B cell (primary cell): ENCODE measurements at regions not wholly inside any gene's neighbourhood (a gene's known extent, or its start where the extent isn't known, plus 50 kb on each side); places are given as distances from the start of the nearest gene placed in this dataset.

Experiments used
- ATAC-seq: fragments of 200-7000 bp; cut with Tn5 transposase; one replicate; pipeline ENCODE4 v1.10.0; 2021; ENCODE audit warnings: low read depth, mild to moderate bottlenecking, moderate number of reproducible peaks, moderate library complexity
- CTCF ChIA-PET: fragments of 350-600 bp; sonication (Branson Sonifier 250); formaldehyde crosslinking; loops from one replicate; lab custom pipeline; 2021; ENCODE audit warnings: antibody characterized with exemption, inconsistent platforms; lab: Charles Lee
- POLR2A ChIA-PET: fragments of 350-600 bp; sonication (Branson Sonifier 250); formaldehyde crosslinking; loops from one replicate; lab custom pipeline; 2021; ENCODE audit warnings: antibody characterized with exemption; lab: Charles Lee
- DNase-seq: peaks from one replicate; pipeline ENCODE4 v3.0.0; 2013
- H2AFZ ChIP-seq: 2 replicates; pipeline ENCODE4 v1.6.1; 2012; ENCODE audit warnings: mild to moderate bottlenecking, low read depth, low read length; ENCODE audit not compliant: insufficient read depth, poor library complexity, severe bottlenecking
- H3K27ac ChIP-seq, 2 donors: 1 replicate in 1 of 2; 2 replicates in 1 of 2; pipeline ENCODE4 v1.5.1; 2012 to 2013; ENCODE audit warnings: low read length in 2 of 2, mild to moderate bottlenecking in 2 of 2, moderate library complexity in 1 of 2
- H3K27me3 ChIP-seq, 4 experiments: fragments of 200-600 bp in 1 of 4; sonication (generic) in 1 of 4; replicated peaks in 1 of 4; 1 replicate in 2 of 4; 2 replicates in 2 of 4; pipeline versions ENCODE4 v1.6.1 to v1.7.0; 2013 to 2016; ENCODE audit warnings: low read length in 3 of 4, mild to moderate bottlenecking in 2 of 4, mixed read lengths in 1 of 4, moderate library complexity in 1 of 4; ENCODE audit not compliant: insufficient read depth in 4 of 4, control insufficient read depth in 3 of 4; ENCODE audit errors: control extremely low read depth in 1 of 4
- H3K36me3 ChIP-seq, 2 experiments: replicated peaks in 1 of 2; 1 replicate in 1 of 2; 2 replicates in 1 of 2; pipeline versions ENCODE4 v1.6.1 to v1.7.1; 2013; ENCODE audit warnings: low read length in 1 of 2; ENCODE audit not compliant: insufficient read depth in 2 of 2, control insufficient read depth in 1 of 2; ENCODE audit errors: control extremely low read depth in 1 of 2, extremely low read depth in 1 of 2
- H3K4me1 ChIP-seq, 2 donors: fragments of 200-600 bp in 1 of 2; sonication (generic) in 1 of 2; 1 replicate in 1 of 2; 2 replicates in 1 of 2; pipeline versions ENCODE4 v1.5.1 to v1.6.1; 2013 to 2017; ENCODE audit warnings: low read length in 2 of 2; ENCODE audit not compliant: control insufficient read depth in 2 of 2, insufficient read depth in 2 of 2
- H3K4me2 ChIP-seq: replicated peaks from 2 replicates; pipeline ENCODE3; 2012; ENCODE audit warnings: mild to moderate bottlenecking, low read depth, low read length; ENCODE audit not compliant: poor library complexity, severe bottlenecking
- H3K4me3 ChIP-seq, 5 experiments: fragments of 200-600 bp in 1 of 5; sonication (generic) in 1 of 5; 1 replicate in 3 of 5; 2 replicates in 2 of 5; pipeline versions ENCODE4 v1.5.1 to v1.7.0; 2011 to 2016; ENCODE audit warnings: low read length in 4 of 5, mild to moderate bottlenecking in 4 of 5, low read depth in 2 of 5, control low read depth in 1 of 5, moderate library complexity in 1 of 5; ENCODE audit not compliant: insufficient read depth in 1 of 5; ENCODE audit errors: control extremely low read depth in 1 of 5, extremely low read depth in 1 of 5
- H3K79me2 ChIP-seq: fragments of 200-600 bp; sonication (generic); one replicate; pipeline ENCODE4 v1.6.0; 2016; ENCODE audit warnings: low read length; ENCODE audit not compliant: control insufficient read depth, insufficient read depth
- H3K9ac ChIP-seq: fragments of 200-600 bp; sonication (generic); 2 replicates; pipeline ENCODE4 v1.6.1; 2017; ENCODE audit warnings: mild to moderate bottlenecking, low read length, moderate library complexity
- H3K9me3 ChIP-seq, 3 donors: one replicate each; pipeline versions ENCODE4 v1.6.1 to v1.7.1; 2013; ENCODE audit warnings: low read length in 2 of 3; ENCODE audit not compliant: control insufficient read depth in 2 of 3, insufficient read depth in 1 of 3; ENCODE audit errors: control extremely low read depth in 1 of 3
- H4K20me1 ChIP-seq: 2 replicates; pipeline ENCODE4 v1.6.0; 2012; ENCODE audit warnings: mild to moderate bottlenecking, low read length; ENCODE audit not compliant: insufficient read depth, control insufficient read depth, poor library complexity, severe bottlenecking
- H3K27ac Mint-ChIP-seq: one replicate; pipeline ENCODE4 v1.8.0; 2021; ENCODE audit warnings: mixed read lengths
- H3K27me3 Mint-ChIP-seq: one replicate; pipeline ENCODE4 v1.8.0; 2021; ENCODE audit warnings: mixed read lengths
- H3K4me1 Mint-ChIP-seq: one replicate; pipeline ENCODE4 v1.8.0; 2021; ENCODE audit warnings: mixed read lengths
- H3K4me3 Mint-ChIP-seq: one replicate; pipeline ENCODE4 v1.8.0; 2021; ENCODE audit warnings: mixed read lengths
- H3K9me3 Mint-ChIP-seq: one replicate; pipeline ENCODE4 v1.8.0; 2022; ENCODE audit warnings: mixed read lengths; ENCODE audit not compliant: insufficient read depth
- CTCF ChIP-seq: fragments of 200-600 bp; IDR thresholded peaks from one replicate; pipeline ENCODE4 v1.8.0; 2022; ENCODE audit warnings: antibody characterized with exemption, mild to moderate bottlenecking
- EZH2 ChIP-seq: IDR thresholded peaks from 2 replicates; pipeline ENCODE4 v1.6.1; 2012; ENCODE audit warnings: borderline replicate concordance, low read depth, mild to moderate bottlenecking, moderate library complexity, low read length; ENCODE audit not compliant: insufficient read depth, poor library complexity, severe bottlenecking
- WGBS: methylation state at CpG from one replicate; pipeline ENCODE4 v1.1.5; 2013; ENCODE audit warnings: missing lambda C conversion rate; ENCODE audit not compliant: insufficient coverage; 5-methylcytosine and 5-hydroxymethylcytosine counted together
- intact Hi-C: fragments of 100-400 bp; cut with micrococcal nuclease; formaldehyde crosslinking; loops from one replicate; pipeline ENCODE4 v1.10.0; 2022

GRCh38 chr3:13205567-13206143, 132.4 kb upstream of the IQSEC1 start:
- Histone ChIP-seq H3K4me2 (no peak overlapping the region), H3K4me1 (peaks cover 7 to 9% of the 10 kb centered on the region in 2 donors), H3K27ac (no peak overlapping the region), H3K9ac (no peak overlapping the region), H3K9me3 (peaks cover 0 to 3% (median 0%) of the 10 kb centered on the region in 3 donors), H3K27me3 (peaks cover 0 to 41% (median 13%) of the 10 kb centered on the region in 4 experiments), H2AFZ (no peak overlapping the region), H3K79me2 (no peaks in the 10 kb centered on the region), H3K4me3 (no peak overlapping the region), H4K20me1 (no peaks in the 10 kb centered on the region), H3K36me3 (no peaks in the 10 kb centered on the region)
- TF ChIP-seq EZH2 (no peak), CTCF (no peak)
- Mint-ChIP-seq H3K9me3 (no peaks in the 10 kb centered on the region), H3K27me3 (peaks cover 66% of the 10 kb centered on the region), H3K4me1 (peaks cover 10% of the 10 kb centered on the region), H3K4me3 (no peak overlapping the region), H3K27ac (no peak overlapping the region)
- intact Hi-C loops: no loop called here
- POLR2A ChIA-PET: no interaction called here
- CTCF ChIA-PET: no interaction called here
- DNase-seq: no peak
- WGBS: 91% methylated on average over 3 of the region's 3 CpGs
- no peak for ATAC-seq

- ATAC-seq: peak; percentile 43
- 23% methylated on average over 34 of the region's 34 CpGs for WGBS
- Mint-ChIP-seq H3K27me3 (peaks cover 67% of the 10 kb centered on the region), H3K4me3 (no peak overlapping the region), H3K27ac (no peak overlapping the region), H3K9me3 (no peaks in the 10 kb centered on the region), H3K4me1 (peaks cover 10% of the 10 kb centered on the region)
- Histone ChIP-seq H3K27ac (no peak overlapping the region), H3K79me2 (no peaks in the 10 kb centered on the region), H3K4me2 (peak overlapping the region; percentile 68), H2AFZ (peak overlapping the region; percentile 64), H3K36me3 (no peaks in the 10 kb centered on the region), H3K27me3 (peaks cover 0 to 44% (median 13%) of the 10 kb centered on the region in 4 experiments), H3K4me1 (peaks cover 7 to 9% of the 10 kb centered on the region in 2 donors), H3K9ac (no peak overlapping the region), H3K9me3 (peaks cover 0 to 3% (median 0%) of the 10 kb centered on the region in 3 donors), H3K4me3 (peak overlapping the region in 1 of 5 experiments; percentile 23), H4K20me1 (no peaks in the 10 kb centered on the region)
- DNase-seq: peak; percentile 30
- TF ChIP-seq EZH2 (no peak), CTCF (no peak)
- POLR2A ChIA-PET: no interaction called here
- intact Hi-C loops: loop anchor here (5.0 kb wide), 1 partner anchor 112 kb away; no protein-coding TSS in a partner anchor
- CTCF ChIA-PET: interaction anchor here (1.0 kb wide), 1 partner anchor 112 kb away, joined by 4 read pairs; no protein-coding TSS in a partner anchor
Observed at GRCh38 chr3:13204177-13204581, 130.9 kb upstream of the IQSEC1 start.
